ENCODE measurements at regions not wholly inside any gene's neighbourhood (a gene's known extent, or its start where the extent isn't known, plus 50 kb on each side); places are given as distances from the start of the nearest gene placed in this dataset.

DNA sequence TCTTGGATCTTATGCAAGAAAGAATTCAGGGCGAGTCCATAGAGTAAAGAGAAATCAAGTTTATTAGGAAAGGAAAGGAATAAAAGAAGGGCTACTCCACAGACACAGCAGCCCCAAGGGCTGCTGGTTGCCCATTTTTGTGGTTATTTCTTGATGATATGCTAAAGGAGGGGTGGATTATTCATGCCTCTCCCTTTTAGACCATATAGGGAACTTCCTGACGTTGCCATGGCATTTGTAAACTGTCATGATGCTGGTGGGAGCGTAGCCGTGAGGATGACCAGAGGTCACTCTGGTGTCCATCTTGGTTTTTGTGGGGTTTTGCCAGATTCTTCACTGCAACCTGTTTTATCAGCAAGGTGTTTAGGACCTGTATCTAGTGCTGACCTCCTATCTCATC lies 115.4 kb upstream of the CARD11 start:
- no peak for TF ChIP-seq EP300 (IDR thresholded peaks at IDR 0.05; ENCODE audit: borderline replicate concordance in 1 of 2, low read depth in 1 of 2, low read length in 1 of 2)
- TF ChIP-seq, protein P1, sequence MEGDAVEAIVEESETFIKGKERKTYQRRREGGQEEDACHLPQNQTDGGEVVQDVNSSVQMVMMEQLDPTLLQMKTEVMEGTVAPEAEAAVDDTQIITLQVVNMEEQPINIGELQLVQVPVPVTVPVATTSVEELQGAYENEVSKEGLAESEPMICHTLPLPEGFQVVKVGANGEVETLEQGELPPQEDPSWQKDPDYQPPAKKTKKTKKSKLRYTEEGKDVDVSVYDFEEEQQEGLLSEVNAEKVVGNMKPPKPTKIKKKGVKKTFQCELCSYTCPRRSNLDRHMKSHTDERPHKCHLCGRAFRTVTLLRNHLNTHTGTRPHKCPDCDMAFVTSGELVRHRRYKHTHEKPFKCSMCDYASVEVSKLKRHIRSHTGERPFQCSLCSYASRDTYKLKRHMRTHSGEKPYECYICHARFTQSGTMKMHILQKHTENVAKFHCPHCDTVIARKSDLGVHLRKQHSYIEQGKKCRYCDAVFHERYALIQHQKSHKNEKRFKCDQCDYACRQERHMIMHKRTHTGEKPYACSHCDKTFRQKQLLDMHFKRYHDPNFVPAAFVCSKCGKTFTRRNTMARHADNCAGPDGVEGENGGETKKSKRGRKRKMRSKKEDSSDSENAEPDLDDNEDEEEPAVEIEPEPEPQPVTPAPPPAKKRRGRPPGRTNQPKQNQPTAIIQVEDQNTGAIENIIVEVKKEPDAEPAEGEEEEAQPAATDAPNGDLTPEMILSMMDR (IDR thresholded peaks at IDR 0.05): no peak
- no peak for TF ChIP-seq CHD2 (IDR thresholded peaks at IDR 0.05; ENCODE audit: low read length, partially characterized antibody)
